ENCODE measurements at regions not wholly inside any gene's neighbourhood (a gene's known extent, or its start where the extent isn't known, plus 50 kb on each side); places are given as distances from the start of the nearest gene placed in this dataset.

DNA sequence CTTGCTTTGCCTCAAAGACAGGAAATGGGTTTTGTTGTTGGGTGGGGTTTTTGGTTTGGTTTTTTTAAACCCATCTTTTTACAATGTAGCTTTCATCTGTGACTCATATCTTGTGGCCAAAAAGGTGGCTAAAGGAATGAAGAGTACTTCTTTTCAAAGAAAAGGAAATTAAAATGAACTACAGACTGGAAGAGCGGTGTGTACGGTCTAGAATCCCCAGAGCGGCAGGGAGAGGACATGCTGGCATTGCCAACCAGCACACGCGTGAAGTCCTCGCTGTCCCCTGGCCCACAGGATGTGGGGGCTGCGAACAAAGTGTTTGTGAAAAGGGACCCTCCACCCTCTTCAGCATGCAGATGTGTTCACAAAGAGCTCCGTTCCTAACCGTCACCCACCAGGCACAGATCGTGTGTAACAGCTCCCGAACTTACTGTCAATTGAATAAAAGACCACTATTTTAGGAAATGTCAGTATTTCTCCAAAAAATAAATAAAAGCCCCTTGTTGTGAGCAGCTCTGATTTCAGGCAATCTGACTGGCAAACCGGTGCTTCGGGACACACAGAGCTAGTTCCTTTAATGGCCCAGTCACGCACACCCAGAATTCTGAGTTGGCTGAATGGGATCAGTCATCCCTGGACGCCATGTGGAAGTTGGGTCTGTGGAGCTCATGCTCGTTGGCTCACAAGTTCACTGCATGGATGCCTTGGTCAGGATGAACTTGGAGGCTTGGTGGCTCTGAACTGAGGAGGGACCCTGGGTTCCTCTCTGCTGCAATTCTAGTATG is 602.9 kb downstream of the NPHP4 start:
- ChIA-PET CTCF (no interaction called here), RAD21 (ENCODE audit: unreplicated experiment) (no interaction called here), SMC1A (ENCODE audit: uncharacterized antibody, unreplicated experiment) (no interaction called here), POLR2A (no interaction called here)
- no peak for DNase-seq (ENCODE audit: low read depth, low spot score)
- no peaks in the 10 kb centered on the region for H3K79me2 ChIP-seq (ENCODE audit: control insufficient read depth, insufficient read depth, low read length)
- WGBS (ENCODE audit: insufficient coverage, insufficient replicate concordance, low lambda C conversion rate, missing lambda C conversion rate), result 49% methylated on average over 16 of the region's 16 CpGs
- BruUV-seq (replicated peaks), result no TSS peak
- H3K27me3 ChIP-seq (replicated peaks in 1 of 2; ENCODE audit: control insufficient read depth in 2 of 2, insufficient read depth in 2 of 2, low read length in 1 of 2), result no peaks in the 10 kb centered on the region
- H3K4me2 ChIP-seq (ENCODE audit: control insufficient read depth, insufficient read depth), result no peak overlapping the region
- no peak overlapping the region for H3K4me3 ChIP-seq
- no peak for FAIRE-seq
- intact Hi-C loops (cut with micrococcal nuclease; ENCODE audit: unreplicated experiment), result no loop called here
- in situ Hi-C loops (cut with MboI), result no loop called here
- no peak overlapping the region for H3K9ac ChIP-seq (ENCODE audit: control insufficient read depth, insufficient read depth, low read length)
- H3K4me1 ChIP-seq (ENCODE audit: control insufficient read depth, insufficient read depth, low read length), result no peaks in the 10 kb centered on the region
- TF ChIP-seq SUZ12 (IDR thresholded peaks at IDR 0.05; ENCODE audit: unreplicated experiment) (no peak), POLR2A (IDR thresholded peaks at IDR 0.05; ENCODE audit: low read depth, low read length) (no peak), CBX3 (IDR thresholded peaks at IDR 0.05; ENCODE audit: borderline replicate concordance, low read depth) (no peak), IRF3 (IDR thresholded peaks at IDR 0.05) (no peak), MXI1 (IDR thresholded peaks at IDR 0.05; ENCODE audit: low read depth, low read length) (no peak), TAF1 (IDR thresholded peaks at IDR 0.05; ENCODE audit: borderline replicate concordance, low read depth, low read length) (no peak), ZNF217 (IDR thresholded peaks at IDR 0.05) (no peak), ZNF24 (IDR thresholded peaks at IDR 0.05) (no peak), NFXL1 (IDR thresholded peaks at IDR 0.05; ENCODE audit: borderline replicate concordance) (no peak)
- ATAC-seq, result no peak
- H4K20me1 ChIP-seq (ENCODE audit: control insufficient read depth, insufficient read depth), result no peaks in the 10 kb centered on the region
- H3K27ac ChIP-seq (ENCODE audit: control insufficient read depth, insufficient read depth), result no peak overlapping the region
- no peaks in the 10 kb centered on the region for H3K36me3 ChIP-seq (ENCODE audit: control insufficient read depth in 2 of 2, insufficient read depth in 2 of 2, low read length in 1 of 2)
- no peaks in the 10 kb centered on the region for H3K9me3 ChIP-seq (replicated peaks; ENCODE audit: control insufficient read depth, insufficient read depth, low read length)
- H2AFZ ChIP-seq (ENCODE audit: control insufficient read depth, low read depth, low read length), result no peak overlapping the region
